ENCODE measurements at regions not wholly inside any gene's neighbourhood (a gene's known extent, or its start where the extent isn't known, plus 50 kb on each side); places are given as distances from the start of the nearest gene placed in this dataset.
"Not testable (repeated sequence)": the region's sequence is repeated elsewhere in the genome, so short reads cannot be mapped to it uniquely, and the experiment has no call there.

DNA sequence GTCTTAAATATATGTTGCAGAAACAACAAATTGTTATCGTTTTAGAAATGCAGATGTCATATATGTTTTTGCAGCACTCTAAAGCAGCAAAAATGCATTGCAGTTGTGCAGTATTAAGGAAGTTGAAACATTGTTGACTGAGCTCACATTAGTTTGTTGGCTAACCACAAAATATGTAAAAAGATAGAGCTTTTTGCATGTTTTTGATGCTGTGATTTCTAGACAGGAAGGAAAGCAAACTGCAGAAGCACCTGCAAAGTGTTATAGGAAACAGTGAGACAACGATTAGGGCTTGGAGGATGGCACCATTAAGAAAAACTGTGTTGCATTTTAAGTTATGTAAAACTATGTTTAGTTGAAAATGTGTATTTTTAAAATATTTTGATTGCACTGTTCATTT, 366.7 kb downstream of the SRGAP2C start:
- TF ChIP-seq POLR2AphosphoS5, POLR2A (IDR thresholded peaks at IDR 0.05): not testable (repeated sequence)
- TF ChIP-seq, protein P1, sequence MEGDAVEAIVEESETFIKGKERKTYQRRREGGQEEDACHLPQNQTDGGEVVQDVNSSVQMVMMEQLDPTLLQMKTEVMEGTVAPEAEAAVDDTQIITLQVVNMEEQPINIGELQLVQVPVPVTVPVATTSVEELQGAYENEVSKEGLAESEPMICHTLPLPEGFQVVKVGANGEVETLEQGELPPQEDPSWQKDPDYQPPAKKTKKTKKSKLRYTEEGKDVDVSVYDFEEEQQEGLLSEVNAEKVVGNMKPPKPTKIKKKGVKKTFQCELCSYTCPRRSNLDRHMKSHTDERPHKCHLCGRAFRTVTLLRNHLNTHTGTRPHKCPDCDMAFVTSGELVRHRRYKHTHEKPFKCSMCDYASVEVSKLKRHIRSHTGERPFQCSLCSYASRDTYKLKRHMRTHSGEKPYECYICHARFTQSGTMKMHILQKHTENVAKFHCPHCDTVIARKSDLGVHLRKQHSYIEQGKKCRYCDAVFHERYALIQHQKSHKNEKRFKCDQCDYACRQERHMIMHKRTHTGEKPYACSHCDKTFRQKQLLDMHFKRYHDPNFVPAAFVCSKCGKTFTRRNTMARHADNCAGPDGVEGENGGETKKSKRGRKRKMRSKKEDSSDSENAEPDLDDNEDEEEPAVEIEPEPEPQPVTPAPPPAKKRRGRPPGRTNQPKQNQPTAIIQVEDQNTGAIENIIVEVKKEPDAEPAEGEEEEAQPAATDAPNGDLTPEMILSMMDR (IDR thresholded peaks at IDR 0.05): not testable (repeated sequence)

Data from prostate gland (tissue), 2 donors.